Caco-2 (cell line): ENCODE measurements at regions not wholly inside any gene's neighbourhood (a gene's known extent, or its start where the extent isn't known, plus 50 kb on each side); places are given as distances from the start of the nearest gene placed in this dataset.
"Not testable (repeated sequence)": the region's sequence is repeated elsewhere in the genome, so short reads cannot be mapped to it uniquely, and the experiment has no call there.

Source experiments
- BruUV-seq: library from RNA; stranded (reverse); fragments of 400-500 nt; replicated peaks from 2 replicates; lab custom pipeline; 2021; lab: Mats Ljungman, UMichigan
- CTCF ChIA-PET: fragments of 300-600 bp; sonication (Branson Sonifier 250); formaldehyde crosslinking; loops from one replicate; lab custom pipeline; 2022; ENCODE audit warnings: antibody characterized with exemption; lab: Charles Lee
- POLR2A ChIA-PET: fragments of 300-600 bp; sonication (Branson Sonifier 250); formaldehyde crosslinking; loops from one replicate; lab custom pipeline; 2022; ENCODE audit warnings: antibody characterized with exemption; lab: Charles Lee
- DNase-seq, 2 experiments: peaks; one replicate each; pipeline versions ENCODE4 v3.0.0 to v3.0.0-alpha.2; 2020 to 2022
- H3K27me3 ChIP-seq: replicated peaks from 2 replicates; pipeline ENCODE4 v1.6.0; 2011; ENCODE audit warnings: low read length; ENCODE audit not compliant: control insufficient read depth, insufficient read depth
- H3K36me3 ChIP-seq: 2 replicates; pipeline ENCODE4 v1.5.1; 2011; ENCODE audit warnings: low read length; ENCODE audit not compliant: control insufficient read depth, insufficient read depth
- H3K4me1 ChIP-seq: fragments of 250-450 bp; sonication (Bioruptor Pico); 2 replicates; pipeline ENCODE4 v1.5.1; 2020; ENCODE audit warnings: mild to moderate bottlenecking
- H3K4me3 ChIP-seq: 2 replicates; pipeline ENCODE4 v1.5.1; 2011; ENCODE audit warnings: low read depth, mild to moderate bottlenecking, control low read depth, low read length
- H3K9me3 ChIP-seq: fragments of 250-450 bp; sonication (Bioruptor Pico); 2 replicates; pipeline ENCODE4 v1.5.1; 2020; ENCODE audit warnings: mild to moderate bottlenecking, moderate library complexity
- H3K27ac Mint-ChIP-seq: one replicate; pipeline ENCODE4 v1.8.0; 2022; ENCODE audit warnings: mixed read lengths; ENCODE audit not compliant: unreplicated experiment
- H3K27me3 Mint-ChIP-seq: one replicate; pipeline ENCODE4 v1.8.0; 2022; ENCODE audit warnings: mixed read lengths; ENCODE audit not compliant: insufficient read depth, unreplicated experiment
- H3K36me3 Mint-ChIP-seq: one replicate; pipeline ENCODE4 v1.8.0; 2022; ENCODE audit warnings: mild to moderate bottlenecking, mixed read lengths; ENCODE audit not compliant: insufficient read depth, unreplicated experiment
- H3K4me1 Mint-ChIP-seq: one replicate; pipeline ENCODE4 v1.8.0; 2022; ENCODE audit warnings: low read depth, mixed read lengths; ENCODE audit not compliant: unreplicated experiment
- H3K4me3 Mint-ChIP-seq: one replicate; pipeline ENCODE4 v1.8.0; 2022; ENCODE audit warnings: mild to moderate bottlenecking, moderate library complexity, mixed read lengths; ENCODE audit not compliant: unreplicated experiment
- H3K9me3 Mint-ChIP-seq: one replicate; pipeline ENCODE4 v1.8.0; 2022; ENCODE audit warnings: mixed read lengths; ENCODE audit not compliant: unreplicated experiment
- intact Hi-C: fragments of 100-400 bp; cut with micrococcal nuclease; formaldehyde crosslinking; loops from one replicate; pipeline ENCODE4 v1.10.0; 2022; ENCODE audit not compliant: unreplicated experiment
- TF ChIP-seq, protein P1 (sequence below), 2 experiments: fragments of 200-600 bp in 1 of 2; IDR thresholded peaks; 1 replicate in 1 of 2; 2 replicates in 1 of 2; pipeline versions ENCODE4 v1.5.1 to v1.8.0; 2011 to 2022; ENCODE audit warnings: antibody characterized with exemption in 1 of 2, control low read depth in 1 of 2, inconsistent platforms in 1 of 2, low read depth in 1 of 2, low read length in 1 of 2, mild to moderate bottlenecking in 1 of 2, moderate library complexity in 1 of 2; ENCODE audit not compliant: insufficient read depth in 1 of 2, severe bottlenecking in 1 of 2, unreplicated experiment in 1 of 2

- Mint-ChIP-seq H3K36me3 (no peaks in the 10 kb centered on the region), H3K9me3 (no peaks in the 10 kb centered on the region), H3K4me3 (no peak overlapping the region), H3K4me1 (no peaks in the 10 kb centered on the region), H3K27ac (no peak overlapping the region), H3K27me3 (peaks cover 15% of the 10 kb centered on the region)
- no peak for DNase-seq
- no TSS peak for BruUV-seq
- ChIA-PET CTCF (no interaction called here), POLR2A (no interaction called here)
- intact Hi-C loops = no loop called here
- Histone ChIP-seq H3K36me3 (no peaks in the 10 kb centered on the region), H3K4me1 (no peaks in the 10 kb centered on the region), H3K9me3 (no peaks in the 10 kb centered on the region), H3K27me3 (0 out of 2 replicates have a peak, but pooled peaks cover 1% of the 10 kb centered on the region), H3K4me3 (no peak overlapping the region)
- TF ChIP-seq, protein P1, sequence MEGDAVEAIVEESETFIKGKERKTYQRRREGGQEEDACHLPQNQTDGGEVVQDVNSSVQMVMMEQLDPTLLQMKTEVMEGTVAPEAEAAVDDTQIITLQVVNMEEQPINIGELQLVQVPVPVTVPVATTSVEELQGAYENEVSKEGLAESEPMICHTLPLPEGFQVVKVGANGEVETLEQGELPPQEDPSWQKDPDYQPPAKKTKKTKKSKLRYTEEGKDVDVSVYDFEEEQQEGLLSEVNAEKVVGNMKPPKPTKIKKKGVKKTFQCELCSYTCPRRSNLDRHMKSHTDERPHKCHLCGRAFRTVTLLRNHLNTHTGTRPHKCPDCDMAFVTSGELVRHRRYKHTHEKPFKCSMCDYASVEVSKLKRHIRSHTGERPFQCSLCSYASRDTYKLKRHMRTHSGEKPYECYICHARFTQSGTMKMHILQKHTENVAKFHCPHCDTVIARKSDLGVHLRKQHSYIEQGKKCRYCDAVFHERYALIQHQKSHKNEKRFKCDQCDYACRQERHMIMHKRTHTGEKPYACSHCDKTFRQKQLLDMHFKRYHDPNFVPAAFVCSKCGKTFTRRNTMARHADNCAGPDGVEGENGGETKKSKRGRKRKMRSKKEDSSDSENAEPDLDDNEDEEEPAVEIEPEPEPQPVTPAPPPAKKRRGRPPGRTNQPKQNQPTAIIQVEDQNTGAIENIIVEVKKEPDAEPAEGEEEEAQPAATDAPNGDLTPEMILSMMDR (IDR thresholded peaks at IDR 0.05; ENCODE audit: insufficient read depth in 1 of 2, low read depth in 1 of 2, low read length in 1 of 2, severe bottlenecking in 1 of 2, unreplicated experiment in 1 of 2) = no peak
Observed at GRCh38 chr16:77112746-77113145, 78.2 kb upstream of the MON1B start.

DNA sequence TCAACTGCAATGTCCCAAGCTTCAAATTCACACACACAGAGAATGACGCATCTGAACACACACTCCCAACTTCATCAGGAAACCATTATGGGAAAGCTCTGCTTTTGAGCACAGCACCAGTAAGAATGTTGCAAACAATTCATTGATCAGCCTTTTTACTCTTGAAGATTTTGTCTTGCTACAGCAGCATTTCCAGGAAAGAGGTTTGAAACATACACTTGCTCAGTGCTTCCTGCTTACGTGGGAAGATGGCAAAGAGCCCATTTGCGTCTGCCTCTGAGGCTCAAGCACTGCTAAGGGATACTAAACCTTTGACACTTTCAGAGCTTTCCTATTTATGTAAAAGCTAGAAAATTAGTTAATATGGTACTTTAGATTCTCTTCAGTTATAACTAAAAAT, 77.2 kb upstream of the MON1B start:
- H3K36me3 ChIP-seq = no peaks in the 10 kb centered on the region
- no peaks in the 10 kb centered on the region for H3K9me3 Mint-ChIP-seq
- ChIA-PET CTCF (no interaction called here), POLR2A (no interaction called here)
- H3K27ac Mint-ChIP-seq = no peak overlapping the region
- no peaks in the 10 kb centered on the region for H3K4me1 ChIP-seq
- no peak overlapping the region for H3K4me3 ChIP-seq
- no TSS peak for BruUV-seq
- TF ChIP-seq, protein P1 (IDR thresholded peaks at IDR 0.05; ENCODE audit: insufficient read depth in 1 of 2, low read depth in 1 of 2, low read length in 1 of 2, severe bottlenecking in 1 of 2, unreplicated experiment in 1 of 2) = no peak
- DNase-seq = no peak
- H3K9me3 ChIP-seq = no peaks in the 10 kb centered on the region
- 0 out of 2 replicates have a peak, but pooled peaks cover 1% of the 10 kb centered on the region for H3K27me3 ChIP-seq
- no peaks in the 10 kb centered on the region for H3K36me3 Mint-ChIP-seq
- intact Hi-C loops = no loop called here
- no peak overlapping the region for H3K4me3 Mint-ChIP-seq
- H3K4me1 Mint-ChIP-seq = no peaks in the 10 kb centered on the region
- H3K27me3 Mint-ChIP-seq = peaks cover 15% of the 10 kb centered on the region

DNA sequence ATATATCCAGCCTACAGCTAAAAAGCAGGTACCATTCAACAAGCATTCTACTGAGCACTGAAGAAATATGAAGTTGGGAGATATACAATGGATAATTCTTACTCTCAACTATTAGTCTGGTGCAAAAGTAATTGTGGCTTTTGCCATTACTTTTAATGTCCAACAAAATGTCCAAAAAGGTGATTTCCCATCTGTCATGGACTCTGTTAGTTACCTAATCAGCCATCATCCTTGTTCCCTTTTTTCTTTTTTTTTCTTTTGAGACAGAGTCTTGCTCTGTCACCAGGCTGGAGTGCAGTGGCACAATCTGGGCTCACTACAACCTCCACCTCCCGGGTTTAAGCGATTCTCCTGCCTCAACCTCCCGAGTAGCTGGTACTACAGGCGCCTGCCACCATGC, 76.6 kb upstream of the MON1B start:
- H3K27ac Mint-ChIP-seq, H3K4me3 ChIP-seq, POLR2A ChIA-PET, H3K4me1 Mint-ChIP-seq, H3K9me3 Mint-ChIP-seq, DNase-seq, CTCF ChIA-PET, H3K4me1 ChIP-seq, H3K9me3 ChIP-seq, BruUV-seq, H3K36me3 ChIP-seq, H3K4me3 Mint-ChIP-seq, H3K36me3 Mint-ChIP-seq, intact Hi-C loops, H3K27me3 ChIP-seq: not testable (repeated sequence)
- peaks cover 15% of the 10 kb centered on the region for H3K27me3 Mint-ChIP-seq

DNA sequence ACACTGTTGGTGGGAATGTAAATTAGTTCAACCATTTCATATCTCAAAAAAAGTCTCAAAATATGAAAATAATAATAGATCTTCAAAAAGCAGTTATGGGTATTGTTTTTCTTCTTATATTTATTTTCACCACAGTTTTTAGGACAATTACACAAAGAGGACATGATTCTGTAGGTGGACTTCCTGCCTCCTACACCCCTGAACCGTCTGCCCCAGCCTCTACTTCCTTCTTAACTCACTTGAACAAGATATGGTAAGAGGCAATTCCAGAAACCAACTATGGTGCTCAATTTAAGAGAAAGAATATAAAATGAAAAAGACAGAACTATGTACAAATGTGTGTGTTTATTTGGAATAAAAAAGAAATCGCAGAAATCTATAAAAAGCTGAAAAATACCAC, 74.1 kb upstream of the MON1B start:
- TF ChIP-seq, protein P1 (IDR thresholded peaks at IDR 0.05; ENCODE audit: insufficient read depth in 1 of 2, low read depth in 1 of 2, low read length in 1 of 2, severe bottlenecking in 1 of 2, unreplicated experiment in 1 of 2) = no peak
- H3K4me1 ChIP-seq = no peaks in the 10 kb centered on the region
- no peaks in the 10 kb centered on the region for H3K9me3 ChIP-seq
- POLR2A ChIA-PET = no interaction called here
- no peaks in the 10 kb centered on the region for H3K36me3 ChIP-seq
- Mint-ChIP-seq H3K27ac (no peak overlapping the region), H3K9me3 (no peaks in the 10 kb centered on the region), H3K4me3 (no peak overlapping the region), H3K4me1 (no peaks in the 10 kb centered on the region), H3K27me3 (peaks cover 15% of the 10 kb centered on the region), H3K36me3 (no peaks in the 10 kb centered on the region)
- DNase-seq = no peak
- no peaks in the 10 kb centered on the region for H3K27me3 ChIP-seq
- CTCF ChIA-PET = no interaction called here
- no peak overlapping the region for H3K4me3 ChIP-seq
- intact Hi-C loops = no loop called here
- BruUV-seq = no TSS peak
